ENCODE measurements at regions not wholly inside any gene's neighbourhood (a gene's known extent, or its start where the extent isn't known, plus 50 kb on each side); places are given as distances from the start of the nearest gene placed in this dataset.

DNA sequence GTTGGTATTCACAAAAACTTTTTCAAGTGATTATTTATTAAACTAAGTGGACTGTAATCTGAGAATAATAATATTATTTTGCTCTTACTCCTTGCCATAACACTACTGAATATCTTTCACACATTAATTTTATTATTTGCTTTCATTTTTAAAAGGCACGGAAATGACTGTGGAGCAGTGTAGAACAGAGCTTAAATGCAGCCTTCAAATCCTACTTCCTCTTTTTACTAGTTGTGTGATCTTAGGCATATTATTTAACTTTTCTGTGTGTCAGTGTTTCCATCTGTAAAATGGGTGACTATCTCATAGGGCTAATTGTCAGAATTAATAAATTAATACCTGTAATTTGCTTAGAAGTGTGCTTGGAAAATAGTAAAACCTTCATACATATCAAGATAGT is 55.5 kb upstream of the SLC8A1 start:
- DNase-seq (ENCODE audit: low read depth) = no peak

DNA sequence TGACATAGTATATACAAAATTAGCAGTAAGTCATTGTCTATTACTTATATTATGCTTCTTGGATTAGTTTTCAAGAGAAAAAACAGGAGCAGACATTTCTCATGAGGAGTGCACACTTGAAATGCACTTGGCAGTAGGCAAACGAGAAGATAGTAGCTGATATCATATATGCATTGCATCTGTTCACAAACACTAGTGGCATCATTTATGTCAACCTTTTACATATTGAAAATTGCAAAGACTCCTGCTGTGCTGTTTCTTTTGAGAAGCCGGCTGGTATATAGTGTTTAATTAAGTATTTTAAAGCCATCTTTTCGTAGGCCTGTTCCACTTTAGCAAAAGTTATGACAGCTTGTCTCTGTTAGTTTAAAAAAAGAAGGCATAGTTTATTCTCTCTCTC is 58.4 kb upstream of the SLC8A1 start:
- no peak for DNase-seq (ENCODE audit: low read depth)

DNA sequence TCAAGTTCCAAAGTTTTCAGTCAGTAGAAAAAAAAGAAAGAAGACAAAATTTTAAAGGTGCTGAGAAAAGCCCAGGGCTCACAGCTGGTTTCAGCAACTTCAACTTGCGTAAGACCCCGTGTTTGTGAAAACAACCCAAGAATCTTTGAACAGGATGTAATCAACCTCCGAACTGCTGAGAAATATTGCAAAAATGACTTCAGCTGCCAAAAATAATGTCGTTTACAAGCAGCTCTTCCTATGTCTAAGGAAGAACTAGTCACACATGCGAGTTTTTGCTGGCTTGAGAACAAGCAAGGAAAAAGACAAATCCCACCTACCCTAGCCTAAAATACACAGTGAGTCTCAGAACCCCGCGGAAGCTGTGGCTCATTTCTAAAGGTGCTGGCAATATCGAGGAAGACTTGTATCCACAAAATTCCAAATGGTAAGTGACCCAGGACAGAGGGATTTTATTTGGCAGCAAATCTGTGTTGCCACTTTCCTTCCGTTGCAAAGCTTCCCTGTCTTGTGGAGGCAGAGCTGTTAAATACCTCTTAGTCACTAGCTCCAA is 59.8 kb upstream of the SLC8A1 start:
- DNase-seq (ENCODE audit: low read depth) = peak; percentile 70

DNA sequence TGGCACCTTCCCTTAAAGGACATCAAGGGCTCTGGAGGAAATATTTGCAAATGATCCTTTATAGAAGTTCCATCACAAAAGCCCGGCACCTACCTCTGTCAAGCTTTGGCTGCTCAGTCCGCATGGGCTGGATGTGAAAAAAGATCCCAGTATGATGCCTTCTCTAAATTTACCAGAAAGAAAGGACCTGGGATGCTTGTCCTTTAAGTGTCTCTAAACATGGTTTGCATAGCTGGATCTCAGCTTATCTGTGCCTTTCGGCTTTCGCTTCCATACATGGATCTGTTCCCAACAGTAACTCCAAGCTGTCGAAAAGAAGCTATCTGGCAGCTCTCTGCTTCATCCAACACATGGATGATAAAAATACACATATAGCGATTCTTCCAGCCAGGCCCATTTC is 60.4 kb upstream of the SLC8A1 start:
- no peak for DNase-seq (ENCODE audit: low read depth)

DNA sequence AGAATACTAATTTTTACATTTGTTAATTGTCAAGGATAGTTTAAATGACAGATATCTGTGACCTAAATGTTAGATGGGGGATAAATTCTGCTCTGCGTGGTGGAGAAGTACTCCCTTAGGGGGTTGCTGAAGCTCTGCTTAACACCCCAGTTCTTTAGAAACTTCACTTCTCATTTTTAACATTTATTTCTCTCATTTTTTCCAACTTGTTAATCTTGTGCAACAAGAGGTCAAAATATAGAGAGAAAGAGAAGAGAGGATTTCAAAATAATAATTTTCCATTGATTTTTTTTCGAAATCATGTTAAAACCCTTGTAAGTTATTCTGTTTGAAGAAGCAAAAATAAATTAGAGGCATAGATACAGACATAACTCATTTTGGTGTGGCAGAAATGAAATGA is 61.3 kb upstream of the SLC8A1 start:
- DNase-seq (ENCODE audit: low read depth) = no peak

DNA sequence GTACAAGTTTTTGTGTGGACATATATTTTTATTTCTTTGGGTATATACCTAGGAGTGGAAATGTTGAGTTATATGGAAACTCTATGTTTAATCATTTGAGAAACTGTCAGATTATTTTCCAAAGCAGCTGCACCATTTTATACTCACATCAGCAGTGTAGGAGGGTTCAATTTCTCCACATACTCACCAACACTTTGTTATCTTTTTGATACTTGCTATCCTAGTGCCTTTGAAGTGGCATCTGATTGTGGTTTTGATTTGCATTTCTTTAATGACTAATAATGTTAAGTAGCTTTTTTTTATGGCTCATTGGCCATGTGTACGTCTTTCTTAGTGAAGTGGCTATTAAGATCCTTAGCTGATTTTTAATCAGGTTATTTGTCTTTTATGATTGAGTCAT is 64.7 kb upstream of the SLC8A1 start:
- no peak for DNase-seq (ENCODE audit: low read depth)

DNA sequence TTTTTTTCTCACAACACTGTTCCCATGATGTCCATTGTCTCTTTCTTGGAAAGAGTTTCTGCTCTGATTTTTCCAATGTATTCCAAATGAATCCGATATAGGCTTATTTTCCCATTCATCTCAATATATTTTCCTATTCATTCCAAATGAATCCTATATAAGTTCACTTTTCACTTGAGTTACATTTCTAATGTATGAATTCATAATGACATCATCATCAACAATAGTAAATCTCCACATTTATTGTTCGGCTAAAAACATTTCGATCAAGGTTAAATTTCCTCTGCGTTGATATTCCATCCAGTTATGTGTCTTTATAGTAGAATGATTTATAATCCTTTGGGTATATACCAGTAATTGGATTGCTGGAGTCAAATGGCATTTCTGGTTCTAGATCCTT is 76.7 kb upstream of the SLC8A1 start:
- DNase-seq (ENCODE audit: low read depth) = no peak

DNA sequence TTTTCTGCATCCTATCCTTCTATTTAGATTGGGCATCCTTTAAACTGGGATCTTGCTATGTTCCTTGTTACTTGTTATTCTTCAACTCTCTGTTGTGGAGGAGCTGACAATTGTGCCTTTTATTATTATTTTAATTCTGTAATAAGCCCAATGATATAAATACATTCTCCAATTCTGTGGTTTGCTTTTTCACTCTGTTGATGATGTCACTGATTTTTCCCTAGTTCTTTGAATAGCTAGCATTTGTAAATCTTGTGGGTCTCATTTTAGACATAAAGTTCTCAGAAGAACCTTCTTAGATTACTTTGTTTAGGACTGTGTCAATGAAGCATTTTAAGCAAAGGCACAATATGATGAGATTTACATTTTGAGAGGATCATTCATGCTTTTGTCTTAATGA is 79.5 kb upstream of the SLC8A1 start:
- no peak for DNase-seq (ENCODE audit: low read depth)

DNA sequence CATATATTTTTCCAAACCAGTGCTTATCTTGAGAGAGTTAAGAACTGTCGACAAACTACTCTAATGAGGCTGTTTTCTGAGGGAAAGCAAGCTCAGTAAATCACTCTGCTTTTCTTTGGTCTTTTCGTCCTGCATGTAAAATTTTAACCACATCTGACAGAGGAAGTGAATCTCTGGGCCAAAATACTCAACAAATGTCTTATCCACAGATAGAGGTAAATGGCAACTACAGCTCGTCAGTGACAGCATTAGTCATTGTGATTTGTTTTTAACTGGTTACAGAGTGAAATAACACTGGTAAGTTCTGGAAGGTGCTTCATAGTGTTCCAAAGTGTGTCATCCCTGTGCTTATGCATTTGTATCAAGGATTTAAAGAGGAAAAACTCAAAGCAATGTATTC is 82.6 kb upstream of the SLC8A1 start:
- DNase-seq (ENCODE audit: low read depth) = peak; percentile 12

DNA sequence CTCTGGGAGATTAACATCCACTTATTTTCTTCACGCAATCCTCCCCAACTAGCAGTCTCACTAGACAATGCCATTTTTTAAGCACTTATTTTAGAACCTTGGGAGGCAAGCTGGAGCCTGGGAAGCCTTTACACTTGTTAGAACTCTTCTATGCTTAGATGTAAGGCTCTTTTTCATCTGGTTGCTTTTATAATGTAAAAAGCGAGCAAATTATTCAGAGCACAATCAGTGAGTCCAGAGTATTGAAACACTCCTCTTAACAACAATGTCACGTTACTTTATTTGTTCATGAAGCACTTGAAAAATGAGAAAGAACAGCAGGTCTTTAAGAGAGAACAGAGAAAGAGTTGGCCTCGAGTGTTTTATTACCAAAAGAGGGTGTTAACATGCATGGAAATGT is 84.1 kb upstream of the SLC8A1 start:
- DNase-seq (ENCODE audit: low read depth) = no peak

DNA sequence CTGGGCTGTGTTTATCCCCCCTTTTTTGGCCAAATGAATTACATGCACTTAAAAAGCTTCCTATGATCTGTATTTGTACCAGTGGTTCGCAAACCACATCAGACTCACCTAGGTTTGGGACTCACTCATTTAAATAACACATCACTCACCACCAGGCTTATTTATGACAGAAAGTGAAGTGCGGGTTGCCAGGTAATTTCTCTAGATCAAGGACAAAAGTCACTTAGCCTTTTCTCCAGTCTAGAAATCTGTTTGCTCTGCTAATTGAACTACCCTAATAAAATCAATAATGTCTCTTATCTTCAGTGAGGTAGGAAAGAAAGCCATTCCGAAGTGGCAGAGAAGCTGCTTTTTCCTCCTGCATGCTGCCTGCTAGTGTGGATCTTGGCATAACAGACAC is 88.1 kb upstream of the SLC8A1 start:
- DNase-seq (ENCODE audit: low read depth) = no peak

DNA sequence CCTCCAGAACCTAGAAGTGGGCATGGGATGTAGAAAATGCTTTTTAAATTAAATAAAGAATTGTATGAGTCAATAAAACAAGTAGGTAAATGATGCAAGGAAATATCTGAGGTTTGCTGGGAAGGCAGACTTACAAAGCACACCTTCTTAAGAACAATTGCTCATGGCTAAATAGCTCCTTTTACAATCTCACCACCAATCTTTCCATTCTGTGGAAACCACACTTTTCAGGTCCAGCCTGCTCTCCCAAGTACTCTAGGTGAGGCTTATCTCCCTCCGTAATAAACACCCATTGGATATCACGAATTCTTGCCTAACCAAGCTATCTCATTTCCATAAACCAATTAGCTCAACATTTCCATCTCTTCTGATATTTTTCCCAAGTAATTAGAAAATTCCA is 91.5 kb upstream of the SLC8A1 start:
- DNase-seq (ENCODE audit: low read depth) = no peak

DNA sequence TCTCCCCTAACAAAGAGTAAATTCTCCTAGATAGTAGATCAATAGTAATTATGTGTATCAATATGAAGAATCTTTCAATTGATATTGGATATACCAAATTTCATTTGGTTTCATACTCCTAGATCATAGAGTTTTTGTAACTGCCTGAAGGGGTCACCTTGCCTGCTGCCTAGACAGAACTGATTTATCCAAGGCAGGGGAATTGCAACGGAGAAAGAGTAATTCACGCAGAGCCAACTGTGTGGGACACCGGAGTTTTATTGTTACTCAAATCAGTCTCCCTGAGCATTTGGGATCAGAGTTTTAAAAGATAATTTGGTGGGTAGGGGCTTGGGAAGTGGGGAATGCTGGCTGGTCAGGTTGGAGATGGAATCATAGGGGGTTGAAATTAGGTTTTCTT is 92.2 kb upstream of the SLC8A1 start:
- DNase-seq (ENCODE audit: low read depth) = no peak

DNA sequence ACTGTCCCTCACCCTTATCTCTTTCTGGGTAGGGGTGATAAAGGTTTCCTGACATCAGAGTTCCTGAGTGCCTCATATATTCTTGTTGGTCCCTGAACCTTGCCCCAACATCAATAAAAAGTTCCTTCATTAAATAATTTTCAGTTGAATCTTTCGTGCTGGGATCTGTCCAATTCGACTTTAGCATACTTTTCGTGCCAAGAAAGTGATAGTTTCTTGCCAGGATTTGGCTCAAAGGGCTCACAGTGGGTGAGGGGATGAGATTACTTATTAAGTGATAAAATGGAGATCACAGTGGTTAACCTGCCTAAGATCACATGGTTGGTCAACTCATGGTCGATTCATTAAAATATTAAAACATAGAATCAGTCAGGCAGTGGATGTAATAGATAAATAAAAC is 93.8 kb upstream of the SLC8A1 start:
- DNase-seq (ENCODE audit: low read depth) = no peak

DNA sequence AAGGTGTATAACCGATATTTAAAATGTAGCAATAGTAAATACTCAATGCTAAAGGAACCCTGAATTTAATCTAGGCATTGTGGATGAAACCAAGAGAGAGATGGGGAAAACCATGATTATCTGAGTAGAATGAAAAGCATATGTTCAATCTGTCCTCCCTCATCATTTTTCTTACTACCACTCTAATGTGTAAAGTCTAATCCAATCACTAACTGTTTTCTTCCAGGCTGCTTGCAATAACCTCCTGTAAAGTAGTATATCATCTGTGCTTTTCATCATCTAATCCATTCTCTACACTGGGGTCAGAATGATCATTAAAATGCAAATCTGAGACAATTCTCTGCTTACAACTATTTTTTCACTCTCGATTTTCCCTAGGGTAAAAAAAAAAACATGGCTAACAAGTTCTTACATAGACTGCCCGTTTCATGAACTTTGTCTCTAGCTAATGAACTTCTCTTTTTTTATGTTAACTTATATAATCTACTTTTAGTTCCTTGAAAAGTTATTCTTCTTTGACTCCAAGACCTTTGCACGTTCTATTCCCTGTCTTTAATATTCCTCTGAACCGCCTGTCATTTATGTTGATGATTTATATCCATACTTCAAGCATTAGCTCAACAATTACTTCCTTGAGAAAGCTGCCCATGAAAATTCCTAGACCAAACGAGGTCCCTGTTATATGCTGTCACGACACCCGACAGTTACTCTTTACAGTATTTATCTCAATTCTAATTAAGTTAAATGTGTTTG is 94.7 kb upstream of the SLC8A1 start:
- DNase-seq (ENCODE audit: low read depth) = no peak

DNA sequence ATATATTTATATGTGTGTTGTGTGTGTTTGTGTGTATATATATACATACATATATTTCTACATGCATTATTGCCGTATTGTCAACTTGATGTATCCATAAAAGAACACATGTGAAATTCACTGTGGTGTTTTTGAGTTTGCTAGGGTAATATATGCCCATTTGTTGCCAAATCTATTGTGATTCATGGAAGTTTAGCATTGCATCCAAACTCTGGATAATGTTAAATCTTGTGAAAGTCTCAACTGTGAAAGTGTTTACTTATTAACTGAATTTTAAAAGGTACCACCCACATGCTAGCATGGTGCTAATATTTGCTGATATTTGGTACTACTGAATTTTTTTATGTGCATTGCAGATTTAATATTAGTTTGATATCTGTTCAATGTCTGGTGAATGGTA is 96.6 kb upstream of the SLC8A1 start:
- DNase-seq (ENCODE audit: low read depth) = no peak

DNA sequence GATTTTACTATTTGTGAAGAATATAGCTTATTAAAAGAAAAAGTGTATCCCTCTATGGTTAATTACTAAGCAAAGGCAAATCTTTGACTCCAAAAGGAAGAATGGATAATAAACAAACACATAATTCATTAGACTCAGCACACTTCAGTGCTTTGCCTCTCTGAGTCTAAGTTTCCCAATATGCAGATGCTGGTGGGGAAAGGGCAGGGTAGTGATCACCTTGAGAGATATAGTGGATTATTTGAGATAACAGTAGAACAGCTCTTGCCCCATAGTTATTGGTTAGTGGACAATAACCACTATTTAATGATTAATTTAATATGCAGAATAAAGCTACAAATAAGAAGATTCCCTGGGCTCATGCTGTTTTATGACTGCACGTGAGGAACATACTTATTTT is 98.2 kb upstream of the SLC8A1 start:
- DNase-seq (ENCODE audit: low read depth) = no peak

DNA sequence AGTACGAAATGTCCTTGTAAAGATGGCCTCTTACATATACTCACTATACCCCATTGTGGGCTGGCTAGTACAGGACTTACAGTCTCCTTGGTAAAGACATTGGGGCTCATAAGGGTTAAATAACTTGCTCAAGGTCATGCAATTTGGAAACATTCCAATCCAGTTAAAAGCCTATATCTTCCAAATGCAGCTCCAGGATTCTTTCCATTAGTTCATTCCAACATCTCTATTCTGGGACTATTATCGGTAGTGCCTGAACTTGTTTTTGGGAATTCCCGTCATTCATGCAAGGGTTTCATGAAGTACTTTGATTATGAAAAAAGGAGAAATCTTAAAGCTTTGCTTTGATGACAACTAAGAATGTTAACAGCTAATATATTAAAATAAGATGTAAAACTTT is 99.2 kb upstream of the SLC8A1 start:
- DNase-seq (ENCODE audit: low read depth) = no peak

DNA sequence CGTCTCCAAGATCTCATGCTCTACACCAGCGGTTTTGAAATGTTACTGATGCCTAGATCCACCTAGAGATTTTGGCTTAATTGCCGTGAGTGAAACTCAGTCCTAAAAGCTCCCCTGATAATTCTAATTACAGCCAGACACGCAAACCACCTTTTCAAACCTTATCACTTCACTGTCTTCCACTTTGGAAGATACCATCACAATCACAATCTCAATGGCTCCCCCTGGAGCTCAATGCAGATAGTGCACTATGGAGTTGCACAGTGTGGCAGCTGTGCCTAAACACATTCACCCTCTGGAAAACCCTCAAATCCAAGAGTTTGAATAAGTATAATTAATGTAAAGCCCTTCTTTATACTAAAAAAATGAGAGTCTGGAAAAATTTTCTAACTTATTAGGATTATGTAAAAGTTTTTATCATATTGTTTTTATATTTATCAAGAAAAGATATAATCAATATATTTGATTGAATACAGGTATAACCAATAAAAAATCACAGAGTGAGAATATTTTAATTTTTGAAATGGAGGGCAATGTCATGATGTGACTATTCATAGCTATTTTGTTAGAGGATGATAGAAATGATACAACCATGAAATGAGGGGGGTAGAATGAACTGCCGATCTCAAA is 102.9 kb upstream of the SLC8A1 start:
- DNase-seq (ENCODE audit: low read depth) = peak; percentile 49

DNA sequence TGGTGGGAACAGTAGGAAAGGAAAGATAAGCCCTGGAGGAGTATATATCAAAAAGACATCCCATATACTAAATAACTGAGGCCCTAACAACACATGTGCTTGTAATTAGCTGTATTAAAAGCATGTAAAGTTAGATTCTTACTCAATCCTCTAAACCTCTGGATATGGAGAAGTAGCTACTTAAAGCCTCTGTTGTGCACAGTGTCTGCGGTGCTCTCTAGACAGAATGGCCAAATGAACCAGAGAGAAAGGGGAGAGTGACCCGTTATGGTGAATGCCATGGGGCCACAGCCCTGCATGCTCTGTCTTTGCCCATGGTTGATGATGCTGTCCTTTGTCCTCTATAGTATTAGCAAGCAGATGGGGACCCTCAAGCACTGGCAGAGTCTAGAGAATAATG is 104.4 kb upstream of the SLC8A1 start:
- DNase-seq (ENCODE audit: low read depth) = peak; percentile 7

DNA sequence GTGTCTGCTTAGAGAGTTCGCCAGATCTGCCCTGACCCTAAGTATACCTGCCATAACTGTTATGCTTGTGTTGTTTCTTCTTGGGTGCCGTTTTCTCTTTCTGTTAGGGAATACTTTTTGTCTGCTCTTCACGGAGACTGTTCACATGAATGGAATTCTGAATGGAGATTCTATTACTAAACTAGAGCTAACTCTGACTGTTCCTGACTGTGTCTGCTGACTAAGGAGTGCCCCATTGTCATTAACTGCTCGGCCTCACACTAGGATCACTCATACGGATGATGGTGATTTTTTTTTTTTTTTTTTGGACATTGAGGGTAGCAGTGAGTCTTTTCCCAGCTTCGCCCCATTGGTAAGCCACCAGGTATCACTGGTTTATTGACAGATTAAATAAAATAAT is 104.8 kb upstream of the SLC8A1 start:
- no peak for DNase-seq (ENCODE audit: low read depth)

DNA sequence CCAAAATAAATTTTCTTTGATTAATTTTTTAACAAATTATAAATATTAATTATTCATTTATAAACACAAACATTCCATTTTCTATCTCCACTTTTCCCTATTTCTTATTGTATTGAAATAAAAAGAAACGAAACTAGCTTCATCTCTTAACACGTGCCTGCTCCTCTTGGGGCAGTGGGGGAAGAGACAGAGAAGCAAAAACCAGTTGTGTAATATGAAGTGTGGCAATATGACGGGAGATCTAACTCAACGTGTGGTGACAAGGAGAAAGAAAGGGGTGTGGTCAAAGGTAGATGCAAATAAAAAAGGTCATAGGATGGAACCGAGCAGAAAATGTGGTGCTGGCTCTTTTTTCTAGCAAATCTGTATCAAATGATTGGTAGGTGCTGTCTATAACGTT is 106.9 kb upstream of the SLC8A1 start:
- no peak for DNase-seq (ENCODE audit: low read depth)

DNA sequence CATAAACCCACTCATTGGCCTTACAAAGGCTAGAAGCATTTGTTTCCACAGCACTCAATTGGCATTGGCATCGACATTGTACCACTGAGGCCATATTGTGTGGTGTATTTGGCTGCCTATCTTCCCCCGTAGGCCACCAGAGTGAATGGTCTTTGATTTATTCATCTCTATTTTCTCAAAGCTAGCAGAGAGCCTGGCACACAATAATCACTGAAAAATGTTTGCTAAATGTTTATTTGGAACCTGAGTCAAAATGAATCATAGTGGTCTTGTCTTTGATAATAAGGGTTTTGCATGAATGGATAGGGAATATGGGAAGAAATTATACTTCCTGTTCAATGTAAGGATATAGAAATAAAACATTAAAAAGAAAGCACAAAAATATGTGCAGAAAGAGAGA is 107.3 kb upstream of the SLC8A1 start:
- DNase-seq (ENCODE audit: low read depth) = no peak

DNA sequence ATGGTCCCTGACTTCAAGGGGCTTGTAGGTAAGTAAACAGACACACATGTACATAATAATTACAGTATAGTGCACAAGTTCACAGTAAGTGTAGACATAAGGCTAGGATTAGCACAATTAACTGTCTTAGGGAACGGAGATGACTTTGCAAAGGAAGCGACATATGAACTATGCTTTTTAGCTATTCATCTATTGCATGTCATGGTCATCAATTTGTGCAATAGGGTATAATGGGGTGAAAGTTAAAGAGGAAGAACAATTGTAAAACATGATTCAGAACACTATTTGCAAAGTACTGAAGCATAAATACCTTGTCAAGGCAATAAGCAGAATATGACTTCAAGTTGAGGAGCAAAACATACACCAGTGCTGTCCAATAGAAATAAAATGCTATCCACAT is 112.3 kb upstream of the SLC8A1 start:
- no peak for DNase-seq (ENCODE audit: low read depth)

Data from amniotic epithelial cell (primary cell).